Naive B cell (primary cell): ENCODE measurements at regions not wholly inside any gene's neighbourhood (a gene's known extent, or its start where the extent isn't known, plus 50 kb on each side); places are given as distances from the start of the nearest gene placed in this dataset.
A peak's percentile ranks its signal among the peaks of the same experiment; 100 is the strongest.

Experiments
- ATAC-seq, 2 donors: fragments of 150-1000 bp; cut with Tn5 transposase; 2 replicates each; pipeline ENCODE4 v1.10.0; 2021; ENCODE audit warnings: low read depth in 2 of 2, mild to moderate bottlenecking in 2 of 2, moderate library complexity in 2 of 2
- DNase-seq: peaks from one replicate; pipeline ENCODE4 v3.0.0; 2022
- H3K27ac Mint-ChIP-seq, 6 donors: one replicate each; pipeline ENCODE4 v1.8.0; 2020 to 2022; ENCODE audit warnings: mild to moderate bottlenecking in 6 of 6, mixed read lengths in 6 of 6, moderate library complexity in 5 of 6, inconsistent platforms in 2 of 6
- H3K27me3 Mint-ChIP-seq, 3 donors: one replicate each; pipeline ENCODE4 v1.8.0; 2021 to 2022; ENCODE audit warnings: mixed read lengths in 3 of 3, mild to moderate bottlenecking in 1 of 3
- H3K36me3 Mint-ChIP-seq, 2 donors: one replicate each; pipeline ENCODE4 v1.8.0; 2020 to 2022; ENCODE audit warnings: mixed read lengths in 2 of 2, inconsistent platforms in 1 of 2, mild to moderate bottlenecking in 1 of 2
- H3K4me1 Mint-ChIP-seq, 3 donors: one replicate each; pipeline ENCODE4 v1.8.0; 2020 to 2022; ENCODE audit warnings: mixed read lengths in 3 of 3, inconsistent platforms in 1 of 3, mild to moderate bottlenecking in 1 of 3, moderate library complexity in 1 of 3
- H3K4me3 Mint-ChIP-seq, 8 donors: one replicate each; pipeline ENCODE4 v1.8.0; 2020 to 2022; ENCODE audit warnings: mild to moderate bottlenecking in 8 of 8, mixed read lengths in 8 of 8, moderate library complexity in 8 of 8, inconsistent platforms in 2 of 8
- H3K9me3 Mint-ChIP-seq, 7 donors: one replicate each; pipeline ENCODE4 v1.8.0; 2020 to 2022; ENCODE audit warnings: mixed read lengths in 7 of 7, mild to moderate bottlenecking in 5 of 7, inconsistent platforms in 2 of 7, moderate library complexity in 1 of 7

DNA sequence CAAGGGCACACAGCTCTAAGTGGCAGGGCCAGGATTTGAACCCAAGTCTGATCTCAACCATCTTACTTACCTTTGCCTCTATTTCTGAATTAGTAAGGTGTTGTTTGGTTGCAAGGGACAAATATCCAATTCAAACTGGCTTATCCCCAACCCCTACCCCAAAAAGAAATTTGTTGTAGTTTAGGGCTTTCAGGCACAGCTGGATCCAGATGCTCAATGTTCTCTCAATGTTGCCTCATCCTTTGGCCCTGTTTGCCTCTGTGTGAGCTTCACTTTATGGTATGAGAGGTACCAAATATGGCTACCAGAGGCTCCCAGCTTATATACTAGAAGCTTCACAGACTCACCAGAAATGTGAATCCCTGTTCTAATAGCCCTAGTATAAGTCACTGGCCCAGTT lies 499.9 kb downstream of the SHQ1 start:
- H3K36me3 Mint-ChIP-seq = peaks cover 0 to 10% of the 10 kb centered on the region in 2 donors
- DNase-seq (no peak), ATAC-seq (no peak)
- peaks cover 20 to 47% (median 22%) of the 10 kb centered on the region in 3 donors for H3K27me3 Mint-ChIP-seq
- H3K4me3 Mint-ChIP-seq = peak overlapping the region in 3 of 8 donors; percentile 74 to 81 (median 76)
- peaks cover 0 to 2% (median 0%) of the 10 kb centered on the region in 7 donors for H3K9me3 Mint-ChIP-seq
- H3K27ac Mint-ChIP-seq = peak overlapping the region in 1 of 6 donors; percentile 35
- peaks cover 22 to 43% (median 30%) of the 10 kb centered on the region in 3 donors for H3K4me1 Mint-ChIP-seq

DNA sequence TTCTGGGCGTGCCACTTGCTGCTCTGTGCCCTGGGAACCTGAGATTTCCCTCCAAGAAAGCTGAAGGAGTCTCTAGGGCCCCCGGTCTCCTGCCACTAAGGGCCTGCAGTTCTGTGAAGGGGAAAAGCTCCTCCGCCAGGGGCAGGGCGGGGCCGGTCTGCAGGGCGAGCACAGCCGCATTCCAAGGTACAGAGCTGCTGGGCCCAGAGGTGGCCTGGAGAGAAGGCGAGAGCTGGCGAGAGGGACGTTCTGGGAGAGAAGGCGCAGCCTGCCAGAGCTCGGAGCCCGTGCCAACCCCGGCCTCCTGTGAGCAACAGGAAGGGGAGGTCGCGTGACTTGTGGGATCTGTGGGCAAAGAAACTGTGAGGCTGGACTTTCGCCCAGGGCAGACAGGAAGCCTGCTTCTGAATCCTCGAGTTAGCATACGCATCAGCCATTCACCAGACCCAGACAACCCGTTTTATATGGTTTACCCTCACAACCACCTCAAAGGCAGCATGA lies 500.4 kb downstream of the SHQ1 start:
- DNase-seq = peak; percentile 56
- Mint-ChIP-seq H3K27ac (peak overlapping the region in 2 of 6 donors; percentile 78 to 83), H3K4me1 (peaks cover 22 to 43% (median 30%) of the 10 kb centered on the region in 3 donors), H3K4me3 (peak overlapping the region; percentile 38 to 81 (median 50)), H3K27me3 (peaks cover 20 to 43% (median 22%) of the 10 kb centered on the region in 3 donors), H3K9me3 (peaks cover 0 to 2% (median 0%) of the 10 kb centered on the region in 7 donors), H3K36me3 (peaks cover 0 to 10% of the 10 kb centered on the region in 2 donors)
- peak; percentile 65 to 70 for ATAC-seq

DNA sequence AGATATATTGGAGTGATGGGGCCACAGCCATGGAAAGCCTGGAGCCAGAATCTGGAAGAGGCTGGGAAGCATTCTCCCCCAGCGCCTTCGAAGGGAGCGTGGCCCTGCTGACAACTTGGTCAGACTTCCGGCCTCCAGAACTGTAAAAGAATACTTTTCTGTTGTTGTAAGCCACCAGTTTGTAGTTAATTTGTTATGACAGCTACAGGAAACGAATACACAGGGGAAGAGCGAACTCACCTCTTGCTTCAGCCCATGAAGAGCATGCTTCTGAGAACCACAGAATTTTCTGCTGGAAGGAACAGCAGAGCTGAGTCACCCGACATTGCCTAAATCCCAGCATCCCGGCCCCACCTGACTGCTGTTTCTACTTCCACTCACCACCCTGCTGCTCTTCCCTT lies 501.7 kb downstream of the SHQ1 start:
- DNase-seq = no peak

GRCh38 chr3:72345980-72346379 lies 502.3 kb downstream of the SHQ1 start:
- no peak overlapping the region for H3K27ac Mint-ChIP-seq
- H3K4me1 Mint-ChIP-seq = peaks cover 22 to 47% (median 30%) of the 10 kb centered on the region in 3 donors
- H3K9me3 Mint-ChIP-seq = peaks cover 0 to 2% (median 0%) of the 10 kb centered on the region in 7 donors
- DNase-seq (no peak), ATAC-seq (no peak)
- peak overlapping the region in 1 of 8 donors; percentile 81 for H3K4me3 Mint-ChIP-seq
- H3K27me3 Mint-ChIP-seq = peaks cover 5 to 25% (median 15%) of the 10 kb centered on the region in 3 donors
- no peaks in the 10 kb centered on the region for H3K36me3 Mint-ChIP-seq

More for the DNA sequence above, 501.7 kb downstream of the SHQ1 start:
- H3K4me3 Mint-ChIP-seq = peak overlapping the region in 4 of 8 donors; percentile 34 to 72 (median 42)
- ATAC-seq = peak in 1 of 2 donors; percentile 23
- H3K27me3 Mint-ChIP-seq = peaks cover 8 to 31% (median 17%) of the 10 kb centered on the region in 3 donors
- H3K9me3 Mint-ChIP-seq = peaks cover 0 to 2% (median 0%) of the 10 kb centered on the region in 7 donors
- peaks cover 22 to 45% (median 30%) of the 10 kb centered on the region in 3 donors for H3K4me1 Mint-ChIP-seq
- H3K27ac Mint-ChIP-seq = peak overlapping the region in 2 of 6 donors; percentile 47
- peaks cover 0 to under 1% of the 10 kb centered on the region in 2 donors for H3K36me3 Mint-ChIP-seq

DNA sequence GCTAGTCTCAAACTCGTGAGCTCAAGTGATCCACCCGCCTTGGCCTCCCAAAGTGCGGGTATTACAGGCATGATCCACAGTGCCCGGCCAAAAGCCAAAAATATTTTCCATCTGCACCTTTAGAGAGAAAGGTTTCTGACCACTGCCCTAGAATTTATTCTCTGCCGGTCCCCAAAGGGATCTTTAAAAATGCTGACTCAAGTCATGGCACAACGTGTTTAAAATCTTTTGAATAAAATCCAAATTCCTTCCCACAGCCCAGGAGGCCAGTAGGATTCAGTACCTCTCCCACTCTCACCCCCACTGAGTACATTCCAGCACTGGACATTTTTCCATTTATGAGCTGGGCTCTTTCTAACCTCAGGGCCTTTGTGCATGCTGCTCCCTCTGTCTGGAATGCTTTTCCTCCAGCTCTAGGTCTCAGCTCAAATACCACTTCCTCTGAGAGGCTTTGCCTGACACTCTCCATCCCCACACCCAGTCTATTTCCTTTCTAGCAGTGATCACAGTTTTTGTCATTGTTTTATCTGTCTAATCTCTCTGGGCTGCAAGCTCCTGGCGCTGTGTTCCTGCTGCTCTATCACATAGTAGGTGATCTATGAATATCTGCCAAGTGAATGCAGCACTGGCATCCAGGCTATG lies 502.9 kb downstream of the SHQ1 start:
- Mint-ChIP-seq H3K4me3 (peak overlapping the region in 3 of 8 donors; percentile 4 to 81 (median 34)), H3K9me3 (peaks cover 0 to 2% (median 0%) of the 10 kb centered on the region in 7 donors), H3K36me3 (no peaks in the 10 kb centered on the region), H3K4me1 (peaks cover 22 to 47% (median 30%) of the 10 kb centered on the region in 3 donors), H3K27ac (peak overlapping the region in 1 of 6 donors; percentile 5), H3K27me3 (peaks cover 5 to 21% (median 15%) of the 10 kb centered on the region in 3 donors)
- ATAC-seq (no peak), DNase-seq (no peak)

GRCh38 chr3:72344647-72345046 lies 503.6 kb downstream of the SHQ1 start:
- H3K4me1 Mint-ChIP-seq = peaks cover 22 to 47% (median 30%) of the 10 kb centered on the region in 3 donors
- no peaks in the 10 kb centered on the region for H3K36me3 Mint-ChIP-seq
- ATAC-seq = no peak

GRCh38 chr3:72344236-72344635 lies 504.0 kb downstream of the SHQ1 start:
- no peaks in the 10 kb centered on the region for H3K36me3 Mint-ChIP-seq
- H3K27me3 Mint-ChIP-seq = peaks cover 1 to 15% (median 11%) of the 10 kb centered on the region in 3 donors
- ATAC-seq = no peak
- no peak for DNase-seq
- peak overlapping the region in 2 of 6 donors; percentile 12 to 28 for H3K27ac Mint-ChIP-seq
- peak overlapping the region in 1 of 8 donors; percentile 42 for H3K4me3 Mint-ChIP-seq
- peaks cover 0 to 2% (median 0%) of the 10 kb centered on the region in 7 donors for H3K9me3 Mint-ChIP-seq
- peaks cover 22 to 47% (median 30%) of the 10 kb centered on the region in 3 donors for H3K4me1 Mint-ChIP-seq

More at GRCh38 chr3:72344647-72345046, 503.6 kb downstream of the SHQ1 start:
- Mint-ChIP-seq H3K27ac (peak overlapping the region in 1 of 6 donors; percentile 28), H3K4me3 (no peak overlapping the region), H3K9me3 (peaks cover 0 to 2% (median 0%) of the 10 kb centered on the region in 7 donors), H3K27me3 (peaks cover 5 to 19% (median 14%) of the 10 kb centered on the region in 3 donors)
- no peak for DNase-seq

DNA sequence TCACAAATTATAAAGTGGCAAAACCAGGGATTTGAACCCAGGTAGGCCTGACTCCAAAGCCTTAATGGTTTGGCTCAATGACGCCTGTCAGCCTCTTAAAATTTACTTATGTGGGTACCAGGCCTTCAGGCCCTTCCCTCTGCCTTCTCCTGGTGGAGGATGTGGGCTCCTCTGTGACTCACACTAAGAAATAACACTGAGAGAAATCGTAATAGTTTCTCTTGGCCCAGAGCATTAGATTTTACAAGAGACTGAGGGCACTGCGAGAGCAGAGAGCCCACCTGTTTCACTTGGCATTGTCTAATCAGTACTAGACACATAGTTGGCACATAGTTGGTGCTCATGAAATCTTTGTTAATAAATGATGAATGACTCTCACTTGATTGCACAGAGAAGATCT lies 505.2 kb downstream of the SHQ1 start:
- DNase-seq (no peak), ATAC-seq (no peak)
- Mint-ChIP-seq H3K36me3 (no peaks in the 10 kb centered on the region), H3K9me3 (no peaks in the 10 kb centered on the region), H3K4me1 (peaks cover 22 to 42% (median 29%) of the 10 kb centered on the region in 3 donors), H3K27me3 (peaks cover 0 to 6% (median 5%) of the 10 kb centered on the region in 3 donors), H3K27ac (no peak overlapping the region), H3K4me3 (no peak overlapping the region)

DNA sequence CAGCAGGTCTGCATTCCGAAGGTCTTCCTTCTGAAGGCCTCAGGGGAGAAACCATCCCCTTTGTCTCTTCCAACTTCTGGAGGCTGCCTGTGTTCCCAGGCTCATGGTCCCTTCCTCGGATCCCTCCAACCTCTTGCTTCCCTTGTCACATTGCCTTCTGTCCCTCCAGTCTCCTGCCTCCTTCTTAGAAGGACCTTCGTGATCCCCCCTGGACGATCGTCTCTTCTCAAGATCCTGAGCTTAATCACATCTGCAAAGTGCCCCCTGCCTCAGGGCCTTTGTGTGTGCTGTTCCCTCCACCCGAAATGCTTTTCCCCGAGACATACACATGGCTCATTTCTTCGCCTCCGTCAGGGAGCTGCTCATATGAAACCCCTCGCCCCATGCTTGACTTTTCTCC lies 505.8 kb downstream of the SHQ1 start:
- Mint-ChIP-seq H3K4me1 (peaks cover 19 to 36% (median 22%) of the 10 kb centered on the region in 3 donors), H3K27ac (peak overlapping the region in 1 of 6 donors; percentile 17), H3K36me3 (no peaks in the 10 kb centered on the region), H3K9me3 (no peaks in the 10 kb centered on the region), H3K27me3 (no peaks in the 10 kb centered on the region), H3K4me3 (no peak overlapping the region)
- no peak for DNase-seq
- no peak for ATAC-seq

DNA sequence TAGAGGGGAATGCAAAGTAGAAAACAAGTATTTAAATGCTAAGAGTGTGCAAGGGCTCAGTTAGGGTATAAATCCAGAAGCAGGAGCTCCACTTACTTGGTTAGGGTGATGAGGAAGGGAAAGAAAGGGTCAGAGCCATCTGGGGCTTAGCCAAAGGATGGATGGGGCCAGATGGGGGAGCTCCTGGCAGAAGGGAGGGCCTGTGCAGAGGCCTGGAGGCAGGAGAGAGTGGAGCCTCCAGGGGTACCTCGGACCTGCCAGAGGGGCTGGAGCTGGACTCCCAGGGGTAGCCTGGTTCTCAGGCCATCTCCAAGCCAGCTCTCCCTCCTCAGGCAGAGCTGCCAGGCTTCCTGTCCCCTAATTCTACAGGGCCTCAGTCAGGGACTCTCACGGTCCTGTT lies 506.3 kb downstream of the SHQ1 start:
- Mint-ChIP-seq H3K27ac (peak overlapping the region in 1 of 6 donors; percentile 92), H3K9me3 (no peaks in the 10 kb centered on the region), H3K4me3 (no peak overlapping the region), H3K36me3 (no peaks in the 10 kb centered on the region), H3K4me1 (peaks cover 18 to 31% (median 19%) of the 10 kb centered on the region in 3 donors), H3K27me3 (no peaks in the 10 kb centered on the region)
- DNase-seq = no peak
- no peak for ATAC-seq

- ATAC-seq (no peak), DNase-seq (no peak)
- H3K9me3 Mint-ChIP-seq = no peaks in the 10 kb centered on the region
- H3K27me3 Mint-ChIP-seq = peaks cover 0 to 3% (median 3%) of the 10 kb centered on the region in 3 donors
- no peaks in the 10 kb centered on the region for H3K36me3 Mint-ChIP-seq
- peaks cover 13 to 25% (median 14%) of the 10 kb centered on the region in 3 donors for H3K4me1 Mint-ChIP-seq
- peak overlapping the region in 1 of 6 donors; percentile 25 for H3K27ac Mint-ChIP-seq
- no peak overlapping the region for H3K4me3 Mint-ChIP-seq
Observed at GRCh38 chr3:72341380-72341770, 506.9 kb downstream of the SHQ1 start.

DNA sequence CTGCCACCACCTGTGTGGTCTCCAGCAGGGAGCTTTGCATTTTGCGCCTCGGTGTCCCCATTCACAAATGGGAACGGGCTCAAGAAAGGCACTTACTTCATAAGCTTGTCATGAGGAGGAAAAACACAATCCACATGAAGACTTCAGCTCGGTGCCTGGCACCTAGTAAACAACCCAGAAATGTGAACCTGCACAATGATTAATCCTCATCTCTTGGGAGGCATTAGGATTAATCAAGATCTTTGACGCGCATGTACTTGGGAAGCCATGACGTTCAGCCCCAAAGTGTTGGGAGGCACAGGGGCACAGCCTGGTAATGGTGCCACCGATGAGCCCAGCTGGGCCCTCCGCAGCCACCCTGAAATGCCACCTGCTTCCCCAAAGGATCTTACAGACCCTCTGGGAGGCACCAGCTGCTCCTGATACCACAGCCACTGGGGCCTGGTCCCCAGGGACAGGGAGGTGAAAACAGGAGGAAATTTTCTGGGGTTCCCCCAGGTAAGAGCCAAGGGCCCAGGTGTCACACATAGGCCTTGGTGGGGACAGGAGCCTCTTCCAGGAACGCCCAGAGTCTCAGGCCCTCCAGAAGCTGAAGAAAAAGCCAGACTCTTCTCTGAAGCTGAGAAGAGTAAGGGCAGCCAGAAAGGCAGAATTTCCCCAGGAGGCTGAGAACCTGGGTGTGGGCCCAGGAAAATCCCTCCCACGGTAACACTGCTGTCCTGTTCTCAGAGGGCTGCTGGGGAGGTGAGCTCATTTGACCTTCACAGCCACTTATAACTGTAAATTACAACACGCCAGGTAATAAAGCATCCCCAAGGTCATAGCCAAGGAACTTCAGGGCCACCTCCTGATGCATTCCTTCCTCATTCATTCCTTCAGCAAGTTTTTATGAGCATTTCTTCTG lies 507.5 kb downstream of the SHQ1 start:
- no peak for ATAC-seq
- Mint-ChIP-seq H3K36me3 (no peaks in the 10 kb centered on the region), H3K9me3 (no peaks in the 10 kb centered on the region), H3K4me3 (no peak overlapping the region), H3K27ac (no peak overlapping the region), H3K4me1 (peaks cover 6 to 19% (median 9%) of the 10 kb centered on the region in 3 donors), H3K27me3 (peaks cover 0 to 9% (median 7%) of the 10 kb centered on the region in 3 donors)
- no peak for DNase-seq

GRCh38 chr3:72340056-72340455 lies 508.2 kb downstream of the SHQ1 start:
- H3K4me1 Mint-ChIP-seq = peaks cover 0 to 12% (median 4%) of the 10 kb centered on the region in 3 donors
- peaks cover 0 to 9% (median 7%) of the 10 kb centered on the region in 3 donors for H3K27me3 Mint-ChIP-seq
- no peaks in the 10 kb centered on the region for H3K36me3 Mint-ChIP-seq
- no peak overlapping the region for H3K27ac Mint-ChIP-seq
- ATAC-seq (no peak), DNase-seq (no peak)
- no peaks in the 10 kb centered on the region for H3K9me3 Mint-ChIP-seq
- no peak overlapping the region for H3K4me3 Mint-ChIP-seq
